Kidney (tissue), 13 donors: ENCODE measurements at regions not wholly inside any gene's neighbourhood (a gene's known extent, or its start where the extent isn't known, plus 50 kb on each side); places are given as distances from the start of the nearest gene placed in this dataset.

ENCODE experiments used
- DNase-seq, 5 donors: peaks; one replicate each; pipeline ENCODE4 v3.0.0-alpha.2; 2013 to 2020
- FAIRE-seq: peaks from 2 replicates; lab custom pipeline; 2012; peaks lifted over from hg19 to GRCh38; lab: Jason Lieb, UNC
- H3K27ac ChIP-seq, 2 donors: one replicate each; pipeline ENCODE4 v1.7.0; 2013; ENCODE audit warnings: low read depth in 2 of 2, low read length in 2 of 2, inconsistent platforms in 1 of 2
- H3K27me3 ChIP-seq: one replicate; pipeline ENCODE4 v1.7.1; 2013; ENCODE audit warnings: low read length, inconsistent platforms; ENCODE audit not compliant: control insufficient read depth, insufficient read depth
- H3K36me3 ChIP-seq, 3 donors: one replicate each; pipeline versions ENCODE4 v1.7.0 to v1.7.1; 2013; ENCODE audit warnings: low read length in 3 of 3, control low read depth in 1 of 3, inconsistent platforms in 1 of 3; ENCODE audit not compliant: insufficient read depth in 3 of 3, control insufficient read depth in 2 of 3
- H3K4me1 ChIP-seq, 3 donors: one replicate each; pipeline versions ENCODE4 v1.7.0 to v1.7.1; 2013; ENCODE audit warnings: low read length in 3 of 3, inconsistent platforms in 1 of 3, low read depth in 1 of 3; ENCODE audit not compliant: control insufficient read depth in 2 of 3, insufficient read depth in 2 of 3
- H3K4me3 ChIP-seq, 3 donors: one replicate each; pipeline versions ENCODE4 v1.7.0 to v1.8.1; 2013; ENCODE audit warnings: low read length in 3 of 3, control low read depth in 1 of 3, inconsistent platforms in 1 of 3
- H3K9ac ChIP-seq, 3 donors: one replicate each; pipeline versions ENCODE4 v1.7.0 to v1.7.1; 2013; ENCODE audit warnings: low read length in 3 of 3, control low read depth in 1 of 3, inconsistent platforms in 1 of 3
- H3K9me3 ChIP-seq, 3 donors: one replicate each; pipeline versions ENCODE4 v1.7.0 to v1.7.1; 2013; ENCODE audit warnings: low read length in 3 of 3, control low read depth in 1 of 3, inconsistent platforms in 1 of 3; ENCODE audit not compliant: control insufficient read depth in 2 of 3, insufficient read depth in 1 of 3
- intact Hi-C: fragments of 100-400 bp; cut with DNase I; formaldehyde crosslinking; loops from one replicate; pipeline ENCODE4 v1.11.1; 2022
- TF ChIP-seq, protein P1 (sequence below): IDR thresholded peaks from 3 replicates; pipeline ENCODE4 v1.5.1; 2012; ENCODE audit warnings: mild to moderate bottlenecking, moderate library complexity, borderline replicate concordance; ENCODE audit not compliant: insufficient read depth; ENCODE audit errors: extremely low read depth
- donor health status: control.
- donor health status: control.
- donor health status: control.
- donor health status: control.
- donor health status: control.
- donor health status: DM: yes; HTN: yes; CAD: no.
- donor health status: Normal renal cell carcinoma (clear cell type).

DNA sequence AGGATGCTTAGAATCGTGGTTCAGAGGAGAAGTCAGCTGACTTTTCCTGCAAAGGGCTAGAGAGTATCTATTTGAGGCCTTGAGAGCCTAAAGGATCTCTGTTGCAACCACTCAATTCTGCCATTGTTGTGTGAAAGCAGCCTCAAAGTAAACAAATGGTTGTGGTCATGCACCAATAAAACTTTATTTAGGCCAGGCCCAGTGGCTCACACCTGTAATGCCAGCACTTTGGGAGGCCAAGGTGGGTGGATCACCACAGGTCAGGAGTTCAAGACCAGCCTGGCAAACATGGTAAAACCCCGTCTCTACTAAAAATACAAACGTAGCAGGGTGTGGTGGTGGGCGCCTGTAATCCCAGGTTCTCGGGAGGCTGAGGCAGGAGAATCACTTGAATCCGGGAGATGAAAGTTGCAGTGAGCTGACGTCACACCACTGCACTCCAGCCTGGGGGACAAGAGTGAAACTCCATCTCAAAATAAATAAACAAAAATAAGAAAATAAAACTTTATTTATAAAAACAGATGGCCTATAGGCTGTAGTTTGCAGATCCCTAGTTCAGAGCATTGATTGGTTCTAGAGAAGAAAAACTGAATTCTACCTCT, 135.9 kb upstream of the KLF4 start:
- Histone ChIP-seq H3K36me3 (no peaks in the 10 kb centered on the region), H3K4me1 (peaks cover 0 to 7% (median 0%) of the 10 kb centered on the region in 3 donors), H3K27me3 (no peaks in the 10 kb centered on the region), H3K9ac (no peak overlapping the region), H3K27ac (no peak overlapping the region), H3K9me3 (no peaks in the 10 kb centered on the region), H3K4me3 (no peak overlapping the region)
- DNase-seq = no peak
- TF ChIP-seq, protein P1, sequence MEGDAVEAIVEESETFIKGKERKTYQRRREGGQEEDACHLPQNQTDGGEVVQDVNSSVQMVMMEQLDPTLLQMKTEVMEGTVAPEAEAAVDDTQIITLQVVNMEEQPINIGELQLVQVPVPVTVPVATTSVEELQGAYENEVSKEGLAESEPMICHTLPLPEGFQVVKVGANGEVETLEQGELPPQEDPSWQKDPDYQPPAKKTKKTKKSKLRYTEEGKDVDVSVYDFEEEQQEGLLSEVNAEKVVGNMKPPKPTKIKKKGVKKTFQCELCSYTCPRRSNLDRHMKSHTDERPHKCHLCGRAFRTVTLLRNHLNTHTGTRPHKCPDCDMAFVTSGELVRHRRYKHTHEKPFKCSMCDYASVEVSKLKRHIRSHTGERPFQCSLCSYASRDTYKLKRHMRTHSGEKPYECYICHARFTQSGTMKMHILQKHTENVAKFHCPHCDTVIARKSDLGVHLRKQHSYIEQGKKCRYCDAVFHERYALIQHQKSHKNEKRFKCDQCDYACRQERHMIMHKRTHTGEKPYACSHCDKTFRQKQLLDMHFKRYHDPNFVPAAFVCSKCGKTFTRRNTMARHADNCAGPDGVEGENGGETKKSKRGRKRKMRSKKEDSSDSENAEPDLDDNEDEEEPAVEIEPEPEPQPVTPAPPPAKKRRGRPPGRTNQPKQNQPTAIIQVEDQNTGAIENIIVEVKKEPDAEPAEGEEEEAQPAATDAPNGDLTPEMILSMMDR = no peak
- intact Hi-C loops = no loop called here
- FAIRE-seq = no peak

DNA sequence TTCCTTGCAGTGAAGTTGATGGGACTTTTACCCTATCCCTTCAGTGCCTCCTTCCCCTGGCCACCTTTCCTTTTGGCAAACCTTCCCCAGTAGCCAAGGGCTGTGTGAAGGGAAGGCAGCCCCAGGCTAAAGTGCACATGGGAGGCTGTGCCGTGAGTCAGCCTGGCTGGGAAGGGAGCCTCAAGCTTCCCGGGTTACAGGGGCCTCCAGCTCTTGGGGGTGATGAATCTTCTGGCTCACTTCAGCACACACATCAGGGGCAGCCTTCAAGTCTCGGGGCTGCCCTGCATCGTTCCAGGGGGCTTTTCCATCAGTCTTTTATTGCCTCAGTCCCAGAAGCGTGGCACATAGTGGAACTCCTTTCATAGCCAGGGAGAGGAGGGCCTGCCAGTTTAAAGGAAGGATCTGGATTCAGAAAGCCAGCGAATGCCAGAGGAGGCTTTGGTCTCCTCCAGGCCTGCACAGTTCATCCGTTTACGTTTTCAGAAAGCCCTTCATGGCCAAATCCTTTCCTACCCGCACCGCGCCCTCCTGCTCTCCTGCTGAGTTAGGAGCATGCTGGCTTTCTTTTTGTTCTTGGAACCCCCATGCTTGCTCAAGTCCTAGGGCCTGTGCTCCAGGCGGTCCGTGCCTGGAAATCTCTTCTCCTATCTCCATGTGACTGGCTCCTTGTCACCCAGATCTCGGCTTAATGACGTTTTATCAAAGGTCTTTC, 134.8 kb upstream of the KLF4 start:
- Histone ChIP-seq H3K9ac (no peak overlapping the region), H3K9me3 (no peaks in the 10 kb centered on the region), H3K4me3 (no peak overlapping the region), H3K27me3 (no peaks in the 10 kb centered on the region), H3K4me1 (peaks cover 0 to 10% (median 0%) of the 10 kb centered on the region in 3 donors), H3K36me3 (no peaks in the 10 kb centered on the region), H3K27ac (no peak overlapping the region)
- TF ChIP-seq, protein P1 = no peak
- no peak for FAIRE-seq
- intact Hi-C loops = no loop called here
- DNase-seq = no peak

DNA sequence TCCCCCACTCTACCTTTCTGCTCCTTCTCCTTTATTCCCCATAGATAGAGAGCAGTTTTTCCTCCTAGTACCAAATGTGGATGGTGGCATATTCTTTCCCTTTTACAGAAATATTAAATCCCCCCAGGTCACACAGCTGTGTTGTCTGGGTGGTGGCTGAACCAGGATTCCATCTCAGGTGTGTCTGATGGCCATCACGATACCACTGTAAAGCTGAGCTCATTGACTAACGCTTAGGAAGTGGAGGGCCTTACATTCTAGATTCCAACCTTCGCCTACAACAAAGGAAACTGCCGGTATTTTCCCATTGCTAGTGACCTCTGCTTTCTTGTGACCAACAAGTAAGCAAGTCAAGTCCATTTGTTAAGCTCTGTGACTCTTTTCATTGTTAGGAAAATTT, 131.9 kb upstream of the KLF4 start:
- Histone ChIP-seq H3K9ac (no peak overlapping the region), H3K4me1 (peaks cover 0 to 8% (median 0%) of the 10 kb centered on the region in 3 donors), H3K36me3 (no peaks in the 10 kb centered on the region), H3K9me3 (no peaks in the 10 kb centered on the region), H3K27me3 (no peaks in the 10 kb centered on the region), H3K27ac (peak overlapping the region in 1 of 2 donors; percentile 38), H3K4me3 (no peak overlapping the region)
- intact Hi-C loops = no loop called here
- FAIRE-seq (no peak), DNase-seq (no peak)
- TF ChIP-seq, protein P1 = no peak
